SK-N-SH treated with all-trans-retinoic acid at 6 μM for 48 hours (cell line): ENCODE measurements at regions not wholly inside any gene's neighbourhood (a gene's known extent, or its start where the extent isn't known, plus 50 kb on each side); places are given as distances from the start of the nearest gene placed in this dataset.

Experiments
- ATAC-seq: fragments of 200-7000 bp; cut with Tn5 transposase; 3 replicates; pipeline ENCODE4 v1.9.1; 2020; ENCODE audit warnings: mild to moderate bottlenecking, moderate library complexity
- ARNTL ChIP-seq: fragments of 450-650 bp; formaldehyde crosslinking; IDR thresholded peaks from 2 replicates; pipeline ENCODE4 v1.5.0; 2020; ENCODE audit warnings: low read depth, mild to moderate bottlenecking, moderate library complexity, borderline replicate concordance
- BACH2 ChIP-seq: fragments of 250-450 bp; sonication (Bioruptor Pico); IDR thresholded peaks from 2 replicates; pipeline ENCODE4 v1.9.0; 2021; ENCODE audit warnings: mild to moderate bottlenecking, borderline replicate concordance
- CSDC2 ChIP-seq: fragments of 250-450 bp; sonication (Bioruptor Pico); IDR thresholded peaks from 2 replicates; pipeline ENCODE4 v1.5.0; 2020; ENCODE audit warnings: mild to moderate bottlenecking, moderate library complexity
- ESRRG ChIP-seq: fragments of 250-450 bp; sonication (Bioruptor Pico); IDR thresholded peaks from 2 replicates; pipeline ENCODE4 v1.6.1; 2021; ENCODE audit warnings: mild to moderate bottlenecking
- GLIS3 ChIP-seq: fragments of 250-450 bp; sonication (Bioruptor Pico); IDR thresholded peaks from 2 replicates; pipeline ENCODE4 v1.5.0; 2020; ENCODE audit warnings: mild to moderate bottlenecking, moderate library complexity
- OSR1 ChIP-seq: fragments of 250-450 bp; sonication (Bioruptor Pico); IDR thresholded peaks from 2 replicates; pipeline ENCODE4 v1.8.0; 2022; ENCODE audit warnings: moderate library complexity, mild to moderate bottlenecking, inconsistent platforms
- PPARA ChIP-seq: fragments of 250-450 bp; sonication (Bioruptor Pico); IDR thresholded peaks from 2 replicates; pipeline ENCODE4 v1.5.0; 2020; ENCODE audit warnings: mild to moderate bottlenecking, borderline replicate concordance
- SNAI2 ChIP-seq: fragments of 250-450 bp; sonication (Bioruptor Pico); IDR thresholded peaks from 2 replicates; pipeline ENCODE4 v1.5.0; 2020; ENCODE audit warnings: mild to moderate bottlenecking, moderate library complexity
- TOX ChIP-seq: fragments of 250-450 bp; sonication (Bioruptor Pico); IDR thresholded peaks from 2 replicates; pipeline ENCODE4 v1.8.0; 2021; ENCODE audit warnings: mild to moderate bottlenecking, moderate library complexity, borderline replicate concordance
- ZFP3 ChIP-seq: fragments of 250-450 bp; sonication (Bioruptor Pico); IDR thresholded peaks from 2 replicates; pipeline ENCODE4 v1.5.0; 2020; ENCODE audit warnings: mild to moderate bottlenecking, moderate library complexity
- ZNF565 ChIP-seq: fragments of 450-650 bp; formaldehyde crosslinking; conservative IDR thresholded peaks from 2 replicates; pipeline ENCODE4 v1.5.0; 2020; ENCODE audit warnings: low read depth, mild to moderate bottlenecking, moderate library complexity
- ZNF70 ChIP-seq: fragments of 450-650 bp; formaldehyde crosslinking; IDR thresholded peaks from 2 replicates; pipeline ENCODE4 v1.5.0; 2020; ENCODE audit warnings: mild to moderate bottlenecking, moderate library complexity
- ZNF8 ChIP-seq: fragments of 450-650 bp; formaldehyde crosslinking; IDR thresholded peaks from 2 replicates; pipeline ENCODE4 v1.5.0; 2020; ENCODE audit warnings: mild to moderate bottlenecking, moderate library complexity
- TF ChIP-seq, protein P1 (sequence below): fragments of 250-450 bp; sonication (Bioruptor Pico); IDR thresholded peaks from 2 replicates; pipeline ENCODE4 v1.5.0; 2020; ENCODE audit warnings: mild to moderate bottlenecking, moderate library complexity
- TF ChIP-seq, protein P2 (sequence below): fragments of 250-450 bp; sonication (Bioruptor Pico); IDR thresholded peaks from 2 replicates; pipeline ENCODE4 v1.5.1; 2020; ENCODE audit warnings: low read depth, mild to moderate bottlenecking, moderate library complexity
- TF ChIP-seq, protein P3 (sequence below): fragments of 250-450 bp; sonication (Bioruptor Pico); IDR thresholded peaks from 2 replicates; pipeline ENCODE4 v1.5.1; 2021; ENCODE audit warnings: mild to moderate bottlenecking, moderate library complexity
- TF ChIP-seq, protein P4 (sequence below): fragments of 250-450 bp; sonication (Bioruptor Pico); IDR thresholded peaks from 2 replicates; pipeline ENCODE4 v1.8.0; 2021; ENCODE audit warnings: low read depth, mild to moderate bottlenecking, moderate library complexity, borderline replicate concordance

DNA sequence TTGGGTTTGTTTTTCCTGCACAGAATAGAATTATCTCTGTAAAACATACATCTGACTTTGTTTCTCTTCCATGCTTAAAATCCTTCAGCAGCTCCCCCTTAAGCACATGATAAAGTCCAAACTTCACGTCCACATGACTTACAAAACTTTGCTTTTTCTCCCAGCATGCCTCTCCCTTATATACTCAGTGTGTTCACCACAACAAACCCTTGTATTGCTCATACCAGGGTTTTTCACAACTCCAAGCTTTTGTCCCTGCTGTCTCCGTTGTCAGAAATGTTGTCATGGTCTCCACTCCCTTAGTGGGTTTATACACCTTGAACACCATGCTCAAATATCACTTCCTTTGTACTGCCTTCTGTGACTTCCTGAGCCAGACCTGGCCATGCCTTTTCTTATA is 91.1 kb upstream of the MITF start (continued):
- TF ChIP-seq, protein P1, sequence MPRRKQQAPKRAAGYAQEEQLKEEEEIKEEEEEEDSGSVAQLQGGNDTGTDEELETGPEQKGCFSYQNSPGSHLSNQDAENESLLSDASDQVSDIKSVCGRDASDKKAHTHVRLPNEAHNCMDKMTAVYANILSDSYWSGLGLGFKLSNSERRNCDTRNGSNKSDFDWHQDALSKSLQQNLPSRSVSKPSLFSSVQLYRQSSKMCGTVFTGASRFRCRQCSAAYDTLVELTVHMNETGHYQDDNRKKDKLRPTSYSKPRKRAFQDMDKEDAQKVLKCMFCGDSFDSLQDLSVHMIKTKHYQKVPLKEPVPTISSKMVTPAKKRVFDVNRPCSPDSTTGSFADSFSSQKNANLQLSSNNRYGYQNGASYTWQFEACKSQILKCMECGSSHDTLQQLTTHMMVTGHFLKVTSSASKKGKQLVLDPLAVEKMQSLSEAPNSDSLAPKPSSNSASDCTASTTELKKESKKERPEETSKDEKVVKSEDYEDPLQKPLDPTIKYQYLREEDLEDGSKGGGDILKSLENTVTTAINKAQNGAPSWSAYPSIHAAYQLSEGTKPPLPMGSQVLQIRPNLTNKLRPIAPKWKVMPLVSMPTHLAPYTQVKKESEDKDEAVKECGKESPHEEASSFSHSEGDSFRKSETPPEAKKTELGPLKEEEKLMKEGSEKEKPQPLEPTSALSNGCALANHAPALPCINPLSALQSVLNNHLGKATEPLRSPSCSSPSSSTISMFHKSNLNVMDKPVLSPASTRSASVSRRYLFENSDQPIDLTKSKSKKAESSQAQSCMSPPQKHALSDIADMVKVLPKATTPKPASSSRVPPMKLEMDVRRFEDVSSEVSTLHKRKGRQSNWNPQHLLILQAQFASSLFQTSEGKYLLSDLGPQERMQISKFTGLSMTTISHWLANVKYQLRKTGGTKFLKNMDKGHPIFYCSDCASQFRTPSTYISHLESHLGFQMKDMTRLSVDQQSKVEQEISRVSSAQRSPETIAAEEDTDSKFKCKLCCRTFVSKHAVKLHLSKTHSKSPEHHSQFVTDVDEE (CRISPR knock-in tag), result no peak
- TF ChIP-seq TOX (CRISPR knock-in tag) (no peak), CSDC2 (CRISPR knock-in tag) (no peak)

DNA sequence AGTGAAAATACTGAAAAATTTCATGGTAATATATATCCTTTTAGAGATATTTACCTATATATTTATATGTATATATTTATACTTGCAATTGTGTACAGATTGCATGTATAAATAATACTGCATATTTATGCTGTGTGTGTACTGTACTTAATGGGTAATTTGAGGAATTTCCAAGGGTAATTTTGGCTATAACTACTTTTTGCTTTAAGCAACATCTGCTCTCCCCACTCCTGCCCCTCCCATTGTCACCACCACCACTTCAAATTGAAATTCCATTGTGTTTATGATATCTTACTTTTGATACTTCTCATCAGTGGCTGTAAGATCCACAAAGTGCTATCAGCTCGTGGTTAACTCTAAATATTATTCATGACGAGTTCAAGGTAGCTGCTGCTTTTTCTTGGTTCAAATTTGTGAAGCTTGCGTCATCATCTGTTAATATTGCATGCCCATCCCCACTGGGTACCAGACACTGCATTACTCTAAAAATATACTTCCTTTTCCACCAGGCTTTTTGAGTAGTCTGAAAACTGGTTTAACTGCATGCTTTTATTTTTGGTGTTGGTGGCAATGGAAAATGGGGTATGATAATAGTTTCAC is 91.7 kb upstream of the MITF start:
- TF ChIP-seq, protein P2, sequence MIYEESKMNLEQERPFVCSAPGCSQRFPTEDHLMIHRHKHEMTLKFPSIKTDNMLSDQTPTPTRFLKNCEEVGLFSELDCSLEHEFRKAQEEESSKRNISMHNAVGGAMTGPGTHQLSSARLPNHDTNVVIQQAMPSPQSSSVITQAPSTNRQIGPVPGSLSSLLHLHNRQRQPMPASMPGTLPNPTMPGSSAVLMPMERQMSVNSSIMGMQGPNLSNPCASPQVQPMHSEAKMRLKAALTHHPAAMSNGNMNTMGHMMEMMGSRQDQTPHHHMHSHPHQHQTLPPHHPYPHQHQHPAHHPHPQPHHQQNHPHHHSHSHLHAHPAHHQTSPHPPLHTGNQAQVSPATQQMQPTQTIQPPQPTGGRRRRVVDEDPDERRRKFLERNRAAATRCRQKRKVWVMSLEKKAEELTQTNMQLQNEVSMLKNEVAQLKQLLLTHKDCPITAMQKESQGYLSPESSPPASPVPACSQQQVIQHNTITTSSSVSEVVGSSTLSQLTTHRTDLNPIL, result no peak
- no peak for TF ChIP-seq ARNTL (CRISPR knock-in tag)
- TF ChIP-seq OSR1 (CRISPR knock-in tag), result no peak
- TF ChIP-seq SNAI2, result no peak
- no peak for TF ChIP-seq TOX (CRISPR knock-in tag)
- no peak for ATAC-seq

DNA sequence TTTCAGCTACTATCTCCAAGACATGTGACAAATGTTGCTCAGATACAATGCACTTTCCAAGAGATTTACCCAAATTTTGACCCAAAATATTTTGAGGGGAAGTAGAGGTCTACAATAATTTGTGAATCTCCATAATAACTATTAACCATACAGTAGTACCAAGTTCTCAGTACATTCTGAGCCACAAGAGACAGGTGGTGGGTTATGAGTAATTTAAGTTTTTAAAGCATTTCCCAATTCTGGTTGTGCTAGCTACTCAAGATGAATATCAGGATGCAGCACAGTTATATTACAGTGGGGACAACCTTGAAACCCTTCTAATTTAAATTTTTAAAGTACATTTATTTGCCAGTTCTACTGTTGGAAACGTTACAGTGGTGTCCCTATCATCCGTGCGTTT is 92.2 kb upstream of the MITF start:
- ATAC-seq, result no peak
- TF ChIP-seq ARNTL (CRISPR knock-in tag), result no peak
- no peak for TF ChIP-seq PPARA

DNA sequence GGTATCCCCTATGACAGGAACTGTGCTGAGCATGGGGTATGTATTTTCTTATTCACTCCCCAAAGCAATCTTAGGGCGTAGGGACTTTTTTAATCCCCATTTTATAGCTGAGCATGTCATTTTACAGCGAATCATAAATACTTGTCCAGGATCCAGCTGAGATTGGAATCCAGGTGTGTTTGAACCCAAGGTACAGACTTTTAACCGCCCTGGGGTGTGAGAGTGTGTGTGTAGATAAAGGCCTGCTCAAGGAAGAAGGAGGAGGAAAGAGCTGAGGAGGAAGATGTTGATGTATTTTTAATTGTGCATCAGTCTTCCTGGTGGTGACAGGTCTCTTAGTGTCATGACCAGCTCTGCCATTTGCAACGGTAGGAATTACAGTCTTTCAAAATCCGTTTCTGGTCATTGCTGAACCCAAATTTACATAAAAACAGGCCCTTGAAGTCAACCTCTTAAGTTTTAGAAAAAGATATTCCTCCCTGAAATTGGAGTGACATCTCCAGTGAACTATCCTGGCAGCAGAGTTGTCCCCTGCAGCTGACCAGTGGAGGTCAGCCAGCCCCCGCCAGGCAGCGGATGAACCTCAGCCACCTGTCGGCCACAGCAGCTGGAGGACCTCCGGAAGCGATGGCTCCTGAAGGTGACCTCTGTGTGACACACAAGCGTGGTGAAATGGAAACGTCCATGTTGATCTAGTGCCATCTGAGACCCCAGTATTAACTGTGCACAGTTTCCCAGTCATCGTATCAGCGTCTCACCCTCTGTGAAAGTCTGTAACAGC is 92.8 kb upstream of the MITF start:
- TF ChIP-seq ESRRG (CRISPR knock-in tag), result no peak
- TF ChIP-seq, protein P3, sequence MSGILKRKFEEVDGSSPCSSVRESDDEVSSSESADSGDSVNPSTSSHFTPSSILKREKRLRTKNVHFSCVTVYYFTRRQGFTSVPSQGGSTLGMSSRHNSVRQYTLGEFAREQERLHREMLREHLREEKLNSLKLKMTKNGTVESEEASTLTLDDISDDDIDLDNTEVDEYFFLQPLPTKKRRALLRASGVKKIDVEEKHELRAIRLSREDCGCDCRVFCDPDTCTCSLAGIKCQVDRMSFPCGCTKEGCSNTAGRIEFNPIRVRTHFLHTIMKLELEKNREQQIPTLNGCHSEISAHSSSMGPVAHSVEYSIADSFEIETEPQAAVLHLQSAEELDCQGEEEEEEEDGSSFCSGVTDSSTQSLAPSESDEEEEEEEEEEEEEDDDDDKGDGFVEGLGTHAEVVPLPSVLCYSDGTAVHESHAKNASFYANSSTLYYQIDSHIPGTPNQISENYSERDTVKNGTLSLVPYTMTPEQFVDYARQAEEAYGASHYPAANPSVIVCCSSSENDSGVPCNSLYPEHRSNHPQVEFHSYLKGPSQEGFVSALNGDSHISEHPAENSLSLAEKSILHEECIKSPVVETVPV (CRISPR knock-in tag), result no peak
- no peak for TF ChIP-seq ZNF8 (CRISPR knock-in tag)
- TF ChIP-seq ZNF70, result no peak
- no peak for TF ChIP-seq SNAI2
- TF ChIP-seq, protein P2, result no peak
- no peak for TF ChIP-seq OSR1 (CRISPR knock-in tag)
- TF ChIP-seq TOX (CRISPR knock-in tag), result no peak
- TF ChIP-seq ZFP3 (CRISPR knock-in tag), result no peak
- TF ChIP-seq GLIS3, result no peak
- TF ChIP-seq, protein P4, sequence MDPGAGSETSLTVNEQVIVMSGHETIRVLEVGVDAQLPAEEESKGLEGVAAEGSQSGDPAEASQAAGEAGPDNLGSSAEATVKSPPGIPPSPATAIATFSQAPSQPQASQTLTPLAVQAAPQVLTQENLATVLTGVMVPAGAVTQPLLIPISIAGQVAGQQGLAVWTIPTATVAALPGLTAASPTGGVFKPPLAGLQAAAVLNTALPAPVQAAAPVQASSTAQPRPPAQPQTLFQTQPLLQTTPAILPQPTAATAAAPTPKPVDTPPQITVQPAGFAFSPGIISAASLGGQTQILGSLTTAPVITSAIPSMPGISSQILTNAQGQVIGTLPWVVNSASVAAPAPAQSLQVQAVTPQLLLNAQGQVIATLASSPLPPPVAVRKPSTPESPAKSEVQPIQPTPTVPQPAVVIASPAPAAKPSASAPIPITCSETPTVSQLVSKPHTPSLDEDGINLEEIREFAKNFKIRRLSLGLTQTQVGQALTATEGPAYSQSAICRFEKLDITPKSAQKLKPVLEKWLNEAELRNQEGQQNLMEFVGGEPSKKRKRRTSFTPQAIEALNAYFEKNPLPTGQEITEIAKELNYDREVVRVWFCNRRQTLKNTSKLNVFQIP (CRISPR knock-in tag), result no peak
- ATAC-seq, result no peak

DNA sequence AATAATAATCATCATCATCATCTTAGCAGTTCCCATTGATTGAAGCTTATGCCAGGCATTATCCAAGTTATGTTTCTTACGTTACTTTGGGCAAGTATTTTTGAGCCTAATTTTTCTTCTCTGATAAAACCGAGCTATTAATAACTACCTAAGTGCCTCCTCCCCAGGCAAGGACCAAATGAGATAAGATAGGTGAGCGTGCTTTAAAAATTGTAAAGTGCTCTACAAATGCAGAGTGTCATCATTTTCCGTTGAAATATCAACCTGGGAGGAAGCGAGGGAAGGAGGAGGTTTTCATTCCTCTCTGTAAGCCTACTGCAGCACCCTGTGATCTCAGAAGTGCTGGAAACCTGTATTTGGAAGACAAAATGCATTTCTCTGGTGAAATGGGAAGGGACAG is 96.7 kb upstream of the MITF start:
- TF ChIP-seq, protein P3 (CRISPR knock-in tag), result no peak
- TF ChIP-seq BACH2, result no peak
- TF ChIP-seq ZFP3 (CRISPR knock-in tag), result no peak
- no peak for TF ChIP-seq ZNF565 (CRISPR knock-in tag)
- TF ChIP-seq, all 23 proteins: peak for 0

More for the DNA sequence above, 96.7 kb upstream of the MITF start:
- no peak for ATAC-seq
